ENCODE measurements at regions not wholly inside any gene's neighbourhood (a gene's known extent, or its start where the extent isn't known, plus 50 kb on each side); places are given as distances from the start of the nearest gene placed in this dataset.

DNA sequence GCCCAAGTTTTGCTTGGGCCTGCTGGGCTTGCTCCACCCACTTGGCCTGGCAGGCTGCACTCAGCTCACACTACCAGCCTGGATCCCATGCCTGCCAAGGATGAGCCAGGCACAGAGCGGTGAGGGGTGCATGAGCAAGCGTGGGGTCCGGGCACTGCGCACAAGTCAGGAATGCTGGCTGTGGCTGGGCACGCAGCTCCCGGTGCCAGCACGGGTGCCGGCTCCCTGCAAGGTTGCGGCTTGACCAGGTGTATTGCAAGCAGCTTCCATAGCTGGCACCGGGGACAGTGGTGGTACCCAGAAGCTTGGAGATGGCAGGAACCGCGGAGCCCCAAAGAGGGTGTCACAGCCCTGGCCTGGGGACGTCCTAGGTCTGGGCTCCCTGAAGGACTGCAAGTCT, 224.4 kb upstream of the NRIP1 start:
- TF ChIP-seq POLR2A (IDR thresholded peaks at IDR 0.05; ENCODE audit: low read depth, low read length) (no peak), CHD2 (IDR thresholded peaks at IDR 0.05; ENCODE audit: borderline replicate concordance, low read depth, low read length) (no peak), CREB1 (IDR thresholded peaks at IDR 0.05; ENCODE audit: low read depth) (no peak)
- TF ChIP-seq, protein P1, sequence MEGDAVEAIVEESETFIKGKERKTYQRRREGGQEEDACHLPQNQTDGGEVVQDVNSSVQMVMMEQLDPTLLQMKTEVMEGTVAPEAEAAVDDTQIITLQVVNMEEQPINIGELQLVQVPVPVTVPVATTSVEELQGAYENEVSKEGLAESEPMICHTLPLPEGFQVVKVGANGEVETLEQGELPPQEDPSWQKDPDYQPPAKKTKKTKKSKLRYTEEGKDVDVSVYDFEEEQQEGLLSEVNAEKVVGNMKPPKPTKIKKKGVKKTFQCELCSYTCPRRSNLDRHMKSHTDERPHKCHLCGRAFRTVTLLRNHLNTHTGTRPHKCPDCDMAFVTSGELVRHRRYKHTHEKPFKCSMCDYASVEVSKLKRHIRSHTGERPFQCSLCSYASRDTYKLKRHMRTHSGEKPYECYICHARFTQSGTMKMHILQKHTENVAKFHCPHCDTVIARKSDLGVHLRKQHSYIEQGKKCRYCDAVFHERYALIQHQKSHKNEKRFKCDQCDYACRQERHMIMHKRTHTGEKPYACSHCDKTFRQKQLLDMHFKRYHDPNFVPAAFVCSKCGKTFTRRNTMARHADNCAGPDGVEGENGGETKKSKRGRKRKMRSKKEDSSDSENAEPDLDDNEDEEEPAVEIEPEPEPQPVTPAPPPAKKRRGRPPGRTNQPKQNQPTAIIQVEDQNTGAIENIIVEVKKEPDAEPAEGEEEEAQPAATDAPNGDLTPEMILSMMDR (IDR thresholded peaks at IDR 0.05 in 2 of 3, conservative IDR thresholded peaks at IDR 0.05 in 1 of 3; ENCODE audit: control insufficient read depth in 2 of 3, extremely low read depth in 1 of 3, insufficient read depth in 1 of 3, low read depth in 3 of 3, low read length in 3 of 3): no peak
- TF ChIP-seq, protein P2, sequence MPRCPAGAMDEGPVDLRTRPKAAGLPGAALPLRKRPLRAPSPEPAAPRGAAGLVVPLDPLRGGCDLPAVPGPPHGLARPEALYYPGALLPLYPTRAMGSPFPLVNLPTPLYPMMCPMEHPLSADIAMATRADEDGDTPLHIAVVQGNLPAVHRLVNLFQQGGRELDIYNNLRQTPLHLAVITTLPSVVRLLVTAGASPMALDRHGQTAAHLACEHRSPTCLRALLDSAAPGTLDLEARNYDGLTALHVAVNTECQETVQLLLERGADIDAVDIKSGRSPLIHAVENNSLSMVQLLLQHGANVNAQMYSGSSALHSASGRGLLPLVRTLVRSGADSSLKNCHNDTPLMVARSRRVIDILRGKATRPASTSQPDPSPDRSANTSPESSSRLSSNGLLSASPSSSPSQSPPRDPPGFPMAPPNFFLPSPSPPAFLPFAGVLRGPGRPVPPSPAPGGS (IDR thresholded peaks at IDR 0.05; ENCODE audit: borderline replicate concordance, insufficient read depth, low read depth, low read length, poor library complexity, severe bottlenecking): no peak
